GM12864 (cell line): ENCODE measurements at regions not wholly inside any gene's neighbourhood (a gene's known extent, or its start where the extent isn't known, plus 50 kb on each side); places are given as distances from the start of the nearest gene placed in this dataset.

ENCODE experiments used
- DNase-seq: peaks from one replicate; pipeline ENCODE4 v3.0.0-alpha.2; 2011; ENCODE audit warnings: low read depth
- H3K4me3 ChIP-seq: 2 replicates; pipeline ENCODE4 v1.5.1; 2011; ENCODE audit warnings: mild to moderate bottlenecking, low read depth, low read length, control low read depth
- TF ChIP-seq, protein P1 (sequence below): IDR thresholded peaks from 2 replicates; pipeline ENCODE4 v1.5.1; 2011; ENCODE audit warnings: low read depth, mild to moderate bottlenecking, moderate library complexity, low read length, control low read depth, inconsistent platforms; ENCODE audit errors: missing control alignments

DNA sequence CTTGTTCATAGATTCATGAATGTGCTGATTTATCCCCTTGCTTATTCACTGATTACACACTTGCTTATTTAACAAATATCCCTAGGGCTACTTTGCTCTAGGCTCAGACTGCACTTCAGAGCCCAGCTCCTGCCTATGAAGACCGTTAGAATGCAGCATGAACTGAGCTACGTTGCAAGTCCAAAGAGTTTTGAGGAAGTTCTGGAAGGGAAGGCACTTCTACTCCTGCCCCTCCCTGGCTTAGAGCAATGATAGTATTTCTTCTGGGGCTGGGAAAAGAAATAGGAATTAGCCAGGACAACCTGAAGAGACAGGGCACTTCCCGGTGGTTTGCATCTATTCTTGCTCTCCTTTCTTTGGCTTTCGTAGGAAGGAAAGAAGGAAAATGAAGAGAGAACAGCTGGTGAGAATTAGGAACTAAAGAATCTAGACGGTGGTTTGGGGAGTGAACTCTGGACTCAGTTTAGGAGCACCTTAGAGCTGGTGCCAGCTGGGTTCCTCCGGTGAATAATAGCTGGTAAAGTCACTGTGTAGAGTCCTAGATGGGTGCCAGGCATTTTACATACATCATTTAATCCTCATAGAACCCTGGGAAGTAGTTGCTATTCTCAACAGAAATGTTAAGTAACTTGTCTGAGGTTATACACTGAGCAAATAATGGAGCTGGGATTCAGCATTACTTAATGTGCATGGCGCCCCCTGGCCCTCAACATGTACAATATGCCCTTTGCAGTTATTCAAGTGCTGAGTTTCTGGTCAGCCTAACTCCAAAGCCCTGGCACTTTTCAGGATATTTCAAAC is 65.9 kb downstream of the NDUFS5 start:
- DNase-seq = no peak
- TF ChIP-seq, protein P1, sequence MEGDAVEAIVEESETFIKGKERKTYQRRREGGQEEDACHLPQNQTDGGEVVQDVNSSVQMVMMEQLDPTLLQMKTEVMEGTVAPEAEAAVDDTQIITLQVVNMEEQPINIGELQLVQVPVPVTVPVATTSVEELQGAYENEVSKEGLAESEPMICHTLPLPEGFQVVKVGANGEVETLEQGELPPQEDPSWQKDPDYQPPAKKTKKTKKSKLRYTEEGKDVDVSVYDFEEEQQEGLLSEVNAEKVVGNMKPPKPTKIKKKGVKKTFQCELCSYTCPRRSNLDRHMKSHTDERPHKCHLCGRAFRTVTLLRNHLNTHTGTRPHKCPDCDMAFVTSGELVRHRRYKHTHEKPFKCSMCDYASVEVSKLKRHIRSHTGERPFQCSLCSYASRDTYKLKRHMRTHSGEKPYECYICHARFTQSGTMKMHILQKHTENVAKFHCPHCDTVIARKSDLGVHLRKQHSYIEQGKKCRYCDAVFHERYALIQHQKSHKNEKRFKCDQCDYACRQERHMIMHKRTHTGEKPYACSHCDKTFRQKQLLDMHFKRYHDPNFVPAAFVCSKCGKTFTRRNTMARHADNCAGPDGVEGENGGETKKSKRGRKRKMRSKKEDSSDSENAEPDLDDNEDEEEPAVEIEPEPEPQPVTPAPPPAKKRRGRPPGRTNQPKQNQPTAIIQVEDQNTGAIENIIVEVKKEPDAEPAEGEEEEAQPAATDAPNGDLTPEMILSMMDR = peak; percentile 70
- no peak overlapping the region for H3K4me3 ChIP-seq

GRCh38 chr1:39094685-39095084 is 68.5 kb downstream of the NDUFS5 start:
- no peak overlapping the region for H3K4me3 ChIP-seq
- TF ChIP-seq, protein P1 = no peak
- no peak for DNase-seq

GRCh38 chr1:39098546-39099250 is 72.5 kb downstream of the NDUFS5 start:
- peak; percentile 54 for DNase-seq
- no peak overlapping the region for H3K4me3 ChIP-seq
- TF ChIP-seq, protein P1 = peak; percentile 80

GRCh38 chr1:39102537-39103327 is 76.6 kb downstream of the NDUFS5 start:
- peak; percentile 75 for DNase-seq
- peak overlapping the region; percentile 20; the same call in 1 of the 2 replicates for H3K4me3 ChIP-seq
- TF ChIP-seq, protein P1 = peak; percentile 77

DNA sequence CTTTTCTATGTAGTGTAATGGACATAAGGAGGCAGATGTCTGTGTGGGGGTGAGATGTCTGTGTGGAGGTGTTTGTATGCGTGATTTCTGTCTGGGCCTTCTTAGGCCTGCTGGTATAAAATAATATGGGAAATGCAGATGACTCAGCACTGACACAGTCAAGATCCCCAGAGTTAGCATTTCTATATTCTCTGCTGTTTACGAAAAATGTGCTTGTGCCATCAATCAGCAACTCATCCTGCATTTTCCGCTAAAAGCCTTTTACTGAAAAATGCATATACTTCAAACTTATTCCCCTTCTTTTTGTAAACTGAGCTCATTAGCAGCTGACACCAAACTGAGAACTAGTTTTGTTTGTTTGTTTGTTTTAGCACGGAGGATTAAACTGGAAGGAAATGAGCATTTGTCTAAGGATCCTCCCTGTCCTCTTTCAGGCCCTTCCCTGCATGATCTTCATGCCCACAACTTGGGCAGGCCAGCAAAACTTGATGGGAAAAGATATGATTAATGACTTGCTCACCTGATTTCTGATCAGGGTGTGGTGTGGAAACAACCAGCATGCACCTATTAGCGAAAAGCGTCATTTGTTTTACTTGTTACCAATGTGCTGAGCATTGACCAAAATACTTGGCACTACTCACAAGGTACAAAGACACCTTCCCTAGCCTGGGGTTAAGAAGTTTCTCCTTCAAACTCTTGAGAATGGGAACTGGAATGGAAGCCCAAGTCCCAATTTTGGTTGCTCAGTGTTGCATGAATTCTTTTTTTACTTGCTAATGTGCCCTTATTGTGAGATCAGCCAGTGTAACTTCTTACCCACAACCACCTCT is 77.4 kb downstream of the NDUFS5 start:
- H3K4me3 ChIP-seq = peak overlapping the region; percentile 20; the same call in 1 of the 2 replicates
- no peak for DNase-seq
- TF ChIP-seq, protein P1 = no peak
